Fibroblast of lung (primary cell): ENCODE measurements at regions not wholly inside any gene's neighbourhood (a gene's known extent, or its start where the extent isn't known, plus 50 kb on each side); places are given as distances from the start of the nearest gene placed in this dataset.

ENCODE experiments used
- EZH2 ChIP-seq: IDR thresholded peaks from 2 replicates; pipeline ENCODE4 v1.5.1; 2012; ENCODE audit warnings: low read length, control low read depth, mild to moderate bottlenecking; ENCODE audit errors: missing control alignments
- TF ChIP-seq, protein P1 (sequence below), 2 donors: IDR thresholded peaks in 1 of 2; conservative IDR thresholded peaks in 1 of 2; 1 replicate in 1 of 2; 2 replicates in 1 of 2; pipeline ENCODE4 v1.5.1; 2011 to 2012; ENCODE audit warnings: low read length in 2 of 2, control low read depth in 1 of 2, inconsistent platforms in 1 of 2, low read depth in 1 of 2, mild to moderate bottlenecking in 1 of 2

GRCh38 chr21:26683996-26684395, 110.9 kb upstream of the CYYR1 start:
- TF ChIP-seq, protein P1, sequence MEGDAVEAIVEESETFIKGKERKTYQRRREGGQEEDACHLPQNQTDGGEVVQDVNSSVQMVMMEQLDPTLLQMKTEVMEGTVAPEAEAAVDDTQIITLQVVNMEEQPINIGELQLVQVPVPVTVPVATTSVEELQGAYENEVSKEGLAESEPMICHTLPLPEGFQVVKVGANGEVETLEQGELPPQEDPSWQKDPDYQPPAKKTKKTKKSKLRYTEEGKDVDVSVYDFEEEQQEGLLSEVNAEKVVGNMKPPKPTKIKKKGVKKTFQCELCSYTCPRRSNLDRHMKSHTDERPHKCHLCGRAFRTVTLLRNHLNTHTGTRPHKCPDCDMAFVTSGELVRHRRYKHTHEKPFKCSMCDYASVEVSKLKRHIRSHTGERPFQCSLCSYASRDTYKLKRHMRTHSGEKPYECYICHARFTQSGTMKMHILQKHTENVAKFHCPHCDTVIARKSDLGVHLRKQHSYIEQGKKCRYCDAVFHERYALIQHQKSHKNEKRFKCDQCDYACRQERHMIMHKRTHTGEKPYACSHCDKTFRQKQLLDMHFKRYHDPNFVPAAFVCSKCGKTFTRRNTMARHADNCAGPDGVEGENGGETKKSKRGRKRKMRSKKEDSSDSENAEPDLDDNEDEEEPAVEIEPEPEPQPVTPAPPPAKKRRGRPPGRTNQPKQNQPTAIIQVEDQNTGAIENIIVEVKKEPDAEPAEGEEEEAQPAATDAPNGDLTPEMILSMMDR (conservative IDR thresholded peaks at IDR 0.05 in 1 of 2, IDR thresholded peaks at IDR 0.05 in 1 of 2; ENCODE audit: low read depth in 1 of 2, low read length in 2 of 2): no peak
- TF ChIP-seq EZH2: no peak
